DOHH2 (cell line): ENCODE measurements at regions not wholly inside any gene's neighbourhood (a gene's known extent, or its start where the extent isn't known, plus 50 kb on each side); places are given as distances from the start of the nearest gene placed in this dataset.

Experiments
- H3F3A ChIP-seq: fragments of 200-600 bp; sonication (generic), shearing (Covaris generic); 2 replicates; pipeline ENCODE4 v1.6.0; 2016; ENCODE audit warnings: antibody characterized with exemption, mild to moderate bottlenecking; ENCODE audit not compliant: control insufficient read depth, insufficient read depth
- H3K27ac ChIP-seq: fragments of 200-600 bp; sonication (generic); 2 replicates; pipeline ENCODE4 v1.5.1; 2014; ENCODE audit warnings: low read depth, mild to moderate bottlenecking, low read length, moderate library complexity
- H3K27me3 ChIP-seq: fragments of 200-600 bp; sonication (generic); 2 replicates; pipeline ENCODE4 v1.6.1; 2014; ENCODE audit warnings: mild to moderate bottlenecking, low read length, mixed read lengths; ENCODE audit not compliant: control insufficient read depth
- H3K36me3 ChIP-seq: fragments of 200-600 bp; sonication (generic); 2 replicates; pipeline ENCODE4 v1.6.1; 2014; ENCODE audit warnings: mild to moderate bottlenecking, low read length, moderate library complexity, mixed read lengths; ENCODE audit not compliant: control insufficient read depth
- H3K4me1 ChIP-seq: fragments of 200-600 bp; sonication (generic); 2 replicates; pipeline ENCODE4 v1.6.1; 2014; ENCODE audit warnings: mild to moderate bottlenecking, low read length, mixed read lengths; ENCODE audit not compliant: control insufficient read depth
- H3K4me2 ChIP-seq: fragments of 200-600 bp; sonication (generic); 2 replicates; pipeline ENCODE4 v1.6.0; 2014; ENCODE audit warnings: mild to moderate bottlenecking, low read length, moderate library complexity
- H3K4me3 ChIP-seq: fragments of 200-600 bp; sonication (generic); 2 replicates; pipeline ENCODE4 v1.5.1; 2014; ENCODE audit warnings: mild to moderate bottlenecking, low read length, mixed read lengths
- H3K79me2 ChIP-seq: fragments of 200-600 bp; sonication (generic); 2 replicates; pipeline ENCODE4 v1.6.1; 2014; ENCODE audit warnings: mild to moderate bottlenecking, low read length, mixed read lengths; ENCODE audit not compliant: control insufficient read depth
- H3K9me2 ChIP-seq: fragments of 200-600 bp; sonication (generic); replicated peaks from 2 replicates; pipeline ENCODE4 v1.6.1; 2014; ENCODE audit warnings: mild to moderate bottlenecking, low read length, mixed read lengths; ENCODE audit not compliant: control insufficient read depth
- H3K9me3 ChIP-seq: fragments of 200-600 bp; sonication (generic); 2 replicates; pipeline ENCODE4 v1.6.1; 2014; ENCODE audit warnings: antibody characterized with exemption, low read length, mixed read lengths; ENCODE audit not compliant: control insufficient read depth, insufficient read depth
- H4K20me1 ChIP-seq: fragments of 200-600 bp; sonication (generic); 2 replicates; pipeline ENCODE4 v1.6.0; 2014; ENCODE audit warnings: low read depth, mild to moderate bottlenecking, antibody characterized with exemption, low read length, moderate library complexity; ENCODE audit not compliant: control insufficient read depth, insufficient read depth
- CTCF ChIP-seq: fragments of 200-600 bp; sonication (generic); IDR thresholded peaks from one replicate; pipeline ENCODE4 v1.5.1; 2014; ENCODE audit warnings: antibody characterized with exemption, mild to moderate bottlenecking, low read depth, low read length; ENCODE audit not compliant: poor library complexity, severe bottlenecking
- EZH2phosphoT487 ChIP-seq: fragments of 200-600 bp; sonication (generic); IDR thresholded peaks from 2 replicates; pipeline ENCODE4 v1.6.1; 2017; ENCODE audit warnings: borderline replicate concordance, mild to moderate bottlenecking, antibody characterized with exemption, low read length, moderate library complexity, mixed read lengths

- TF ChIP-seq CTCF (no peak), EZH2phosphoT487 (no peak)
- no peaks in the 10 kb centered on the region for H3K9me2 ChIP-seq
- no peaks in the 10 kb centered on the region for H3K9me3 ChIP-seq
- no peak overlapping the region for H3K27ac ChIP-seq
- H3K4me3 ChIP-seq, result no peak overlapping the region
- no peaks in the 10 kb centered on the region for H3K79me2 ChIP-seq
- no peaks in the 10 kb centered on the region for H3F3A ChIP-seq
- H3K4me2 ChIP-seq, result no peak overlapping the region
- no peaks in the 10 kb centered on the region for H4K20me1 ChIP-seq
- no peaks in the 10 kb centered on the region for H3K27me3 ChIP-seq
- no peaks in the 10 kb centered on the region for H3K4me1 ChIP-seq
- H3K36me3 ChIP-seq, result no peaks in the 10 kb centered on the region
These were observed 231.2 kb upstream of the SGCD start for GRCh38 chr5:156095709-156096241.

- Histone ChIP-seq H3K9me3 (no peaks in the 10 kb centered on the region), H3K9me2 (no peaks in the 10 kb centered on the region), H3F3A (no peaks in the 10 kb centered on the region), H3K36me3 (no peaks in the 10 kb centered on the region), H3K79me2 (no peaks in the 10 kb centered on the region), H3K4me1 (no peaks in the 10 kb centered on the region), H3K27ac (no peak overlapping the region), H3K27me3 (no peaks in the 10 kb centered on the region), H3K4me3 (no peak overlapping the region), H3K4me2 (no peak overlapping the region), H4K20me1 (no peaks in the 10 kb centered on the region)
- TF ChIP-seq CTCF, result no peak
- no peak for TF ChIP-seq EZH2phosphoT487
These were observed 230.7 kb upstream of the SGCD start for GRCh38 chr5:156096259-156096658.

- H3K9me2 ChIP-seq, result no peaks in the 10 kb centered on the region
- no peaks in the 10 kb centered on the region for H3K9me3 ChIP-seq
- H4K20me1 ChIP-seq, result no peaks in the 10 kb centered on the region
- no peak overlapping the region for H3K4me2 ChIP-seq
- H3K27ac ChIP-seq, result no peak overlapping the region
- no peaks in the 10 kb centered on the region for H3K4me1 ChIP-seq
- H3K27me3 ChIP-seq, result no peaks in the 10 kb centered on the region
- no peaks in the 10 kb centered on the region for H3K79me2 ChIP-seq
- H3K4me3 ChIP-seq, result no peak overlapping the region
- TF ChIP-seq EZH2phosphoT487, result no peak
- TF ChIP-seq CTCF, result no peak
- H3K36me3 ChIP-seq, result no peaks in the 10 kb centered on the region
- H3F3A ChIP-seq, result no peaks in the 10 kb centered on the region
These were observed 223.6 kb upstream of the SGCD start for GRCh38 chr5:156103155-156103885.
